Stimulated activated CD4-positive, alpha-beta T cell treated with anti-CD3 and anti-CD28 coated beads, Interleukin-12 subunit alpha, Interleukin-12 subunit beta, amount 100 ng/mL, for 4 hours (primary cell): ENCODE measurements at regions not wholly inside any gene's neighbourhood (a gene's known extent, or its start where the extent isn't known, plus 50 kb on each side); places are given as distances from the start of the nearest gene placed in this dataset.
"Not testable (repeated sequence)": the region's sequence is repeated elsewhere in the genome, so short reads cannot be mapped to it uniquely, and the experiment has no call there.

Experiments used
- DNase-seq: peaks from one replicate; pipeline ENCODE4 v3.0.0-alpha.2; 2020

GRCh38 chr15:30030345-30030744, 52.4 kb upstream of the GOLGA8J start:
- DNase-seq = no peak

- no peak for DNase-seq
Observed at GRCh38 chr15:30023798-30024295, 58.9 kb upstream of the GOLGA8J start.

GRCh38 chr15:30010746-30011145, 72.0 kb upstream of the GOLGA8J start:
- no peak for DNase-seq

- DNase-seq = no peak
Observed at GRCh38 chr15:30008156-30008555, 74.6 kb upstream of the GOLGA8J start.

DNA sequence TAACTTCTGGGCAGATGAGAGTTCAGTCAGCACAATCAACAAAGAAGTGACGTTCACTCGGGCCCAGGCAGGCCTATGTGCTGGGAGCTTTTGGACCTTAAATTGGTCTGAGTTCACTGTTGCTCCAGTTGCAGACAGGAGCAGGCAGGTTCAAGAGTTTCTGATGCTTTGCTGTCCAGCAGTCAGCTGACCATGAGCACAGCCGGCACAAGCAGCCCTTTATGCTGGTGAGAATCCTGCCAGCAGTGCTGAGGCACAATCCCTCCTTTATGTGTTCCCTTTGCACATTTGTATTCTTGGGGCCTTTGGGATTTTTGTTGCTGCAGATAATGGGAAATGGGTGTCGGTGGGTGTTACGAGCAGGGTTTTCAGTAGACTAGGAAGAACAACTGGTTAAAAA, 81.2 kb upstream of the GOLGA8J start:
- no peak for DNase-seq

- DNase-seq = no peak
Observed at GRCh38 chr15:29998033-29998432, 84.7 kb upstream of the GOLGA8J start.

DNA sequence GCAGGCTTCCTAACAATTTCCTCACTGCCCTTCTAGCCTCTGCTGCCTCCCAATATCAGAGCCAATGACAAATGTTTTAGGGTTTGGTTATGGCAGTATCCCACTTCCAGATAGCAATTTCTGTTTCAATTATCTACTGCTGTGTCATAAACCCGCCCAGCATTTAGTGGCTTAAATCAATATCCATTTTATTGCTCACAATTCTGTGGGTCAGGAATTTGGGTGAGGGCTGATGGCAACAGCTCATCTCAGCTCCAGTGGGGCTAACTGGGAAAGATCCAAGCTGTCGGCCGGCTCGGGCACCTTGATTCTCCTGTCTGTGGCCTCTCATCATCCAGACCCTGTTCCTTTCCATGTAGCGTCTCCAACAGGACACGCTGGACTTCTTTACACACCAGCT, 85.3 kb upstream of the GOLGA8J start:
- DNase-seq = no peak

- no peak for DNase-seq
Observed at GRCh38 chr15:29994284-29994683, 88.5 kb upstream of the GOLGA8J start.

GRCh38 chr15:29990954-29991353, 91.8 kb upstream of the GOLGA8J start:
- DNase-seq = no peak

DNA sequence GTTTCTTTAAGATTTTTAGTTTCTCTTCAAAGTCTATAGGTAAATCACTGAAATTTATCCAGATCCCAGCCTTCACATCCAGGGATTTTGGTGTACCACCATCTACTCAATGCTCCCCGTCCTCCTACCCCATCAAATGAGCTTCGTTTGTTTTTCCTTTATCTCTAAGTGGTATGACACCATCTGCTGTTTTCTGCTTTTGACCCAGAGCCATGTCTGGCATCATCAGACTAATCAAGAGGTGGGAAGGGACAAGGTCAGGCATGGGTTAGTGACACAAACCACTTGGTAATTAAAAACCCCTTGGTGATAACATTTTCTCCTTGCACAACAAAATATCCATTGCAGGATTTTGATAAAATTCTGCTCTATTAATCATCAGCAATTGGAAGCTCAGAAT, 92.7 kb upstream of the GOLGA8J start:
- no peak for DNase-seq

DNA sequence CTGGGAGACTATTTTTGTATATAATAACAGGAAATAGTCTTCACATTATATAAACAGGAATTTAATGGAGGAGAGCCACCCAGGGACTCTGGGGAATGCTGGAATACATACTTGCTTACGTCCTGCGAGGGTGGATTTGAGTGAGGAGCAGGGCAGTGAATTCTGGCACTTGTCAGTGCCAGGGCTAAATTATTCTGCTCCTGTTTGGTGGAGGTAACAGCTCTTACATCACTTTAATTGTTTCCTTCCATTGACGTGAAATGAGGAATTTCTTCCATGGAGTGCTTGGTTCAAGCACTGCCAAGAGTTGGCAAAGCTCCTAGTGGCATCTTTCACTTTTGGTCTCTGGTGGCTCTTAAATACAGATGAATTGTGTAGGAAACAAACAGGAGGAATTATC, 94.1 kb upstream of the GOLGA8J start:
- no peak for DNase-seq

DNA sequence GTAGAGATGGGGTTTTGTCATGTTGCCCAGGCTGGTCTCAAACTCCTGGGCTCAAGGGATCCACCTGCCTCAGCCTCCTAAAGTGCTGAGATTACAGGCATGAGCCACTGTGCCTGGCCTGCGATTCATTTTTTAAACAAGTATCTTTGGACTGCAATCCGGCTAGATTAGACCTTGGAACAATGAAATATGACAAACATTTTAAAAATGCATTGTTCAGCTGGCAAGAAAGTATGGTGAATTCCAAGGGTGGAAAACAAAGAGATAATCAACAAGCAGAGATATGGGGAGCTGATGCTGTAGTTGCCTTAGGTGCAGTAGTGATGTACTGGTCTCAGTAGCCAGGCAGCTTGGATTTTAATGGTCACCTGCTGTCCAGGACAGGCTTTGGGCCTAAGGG, 95.8 kb upstream of the GOLGA8J start:
- no peak for DNase-seq

- no peak for DNase-seq
Observed at GRCh38 chr15:29978411-29979382, 104.1 kb upstream of the GOLGA8J start.

DNA sequence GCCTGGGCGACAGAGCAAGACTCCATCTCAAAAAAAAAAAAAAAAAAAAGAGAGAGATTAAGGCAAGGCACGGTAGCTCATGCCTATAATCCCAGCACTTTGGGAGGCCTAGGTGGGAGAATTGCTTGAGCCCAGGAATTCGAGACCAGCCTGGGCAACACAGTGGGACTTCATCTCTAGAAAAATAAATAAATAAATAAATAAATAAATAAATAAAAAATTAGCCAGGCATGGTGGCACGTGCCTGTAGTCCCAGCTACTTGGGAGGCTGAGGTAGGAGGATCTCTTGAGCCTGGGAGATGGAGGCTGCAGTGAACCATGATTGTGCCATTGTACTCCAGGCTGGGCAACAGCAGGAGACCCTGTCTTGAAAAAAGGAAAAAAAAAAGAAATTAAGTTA, 108.7 kb upstream of the GOLGA8J start:
- not testable (repeated sequence) for DNase-seq

GRCh38 chr15:29972051-29972450, 110.7 kb upstream of the GOLGA8J start:
- DNase-seq = no peak

DNA sequence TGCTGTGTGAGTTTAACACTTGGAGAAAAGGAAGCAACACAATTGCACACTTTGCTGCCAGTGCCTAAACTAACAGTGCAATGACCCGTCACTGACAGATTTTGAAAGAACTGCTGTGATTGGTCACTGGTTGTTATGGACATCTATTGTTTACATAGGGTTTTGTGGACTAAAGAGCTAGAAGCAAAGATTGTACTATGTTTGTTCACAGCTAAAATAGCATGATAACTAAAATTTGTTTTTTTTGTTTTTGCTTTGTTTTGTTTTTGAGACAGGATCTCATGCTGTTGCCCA, 112.4 kb upstream of the GOLGA8J start:
- DNase-seq = no peak

GRCh38 chr15:29969562-29970401, 113.0 kb upstream of the GOLGA8J start:
- no peak for DNase-seq

DNA sequence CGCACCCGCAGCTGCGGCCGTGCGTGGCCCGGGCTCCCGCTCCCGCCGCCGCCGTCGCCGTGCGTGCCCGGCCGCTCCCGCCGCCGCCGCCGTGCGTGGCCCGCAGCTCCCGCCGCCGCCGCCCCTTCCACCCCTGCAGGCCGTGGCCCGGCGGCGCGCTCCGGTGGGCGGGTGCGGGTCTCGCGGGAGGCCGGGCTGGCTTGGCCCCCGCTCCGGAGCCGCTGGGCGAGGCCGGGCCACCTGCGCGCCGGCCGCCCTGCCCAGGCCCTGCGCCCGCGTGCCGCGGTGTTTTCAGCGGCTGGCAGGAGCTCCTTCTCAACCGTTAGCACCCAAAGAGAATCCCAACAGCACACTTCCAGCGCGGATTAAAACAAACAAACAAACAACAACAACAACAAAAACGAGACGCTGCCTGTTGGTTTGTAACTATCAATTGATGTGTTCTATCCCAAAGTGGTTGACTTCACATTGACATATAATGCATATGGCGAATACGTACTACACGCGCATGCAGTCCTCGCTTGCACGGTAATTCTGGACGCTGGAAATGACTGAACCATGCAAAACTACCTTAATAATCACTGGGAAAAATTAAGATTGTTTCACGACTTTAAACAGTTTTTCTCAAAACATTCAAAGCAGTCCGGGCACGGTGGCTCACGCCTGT, 113.7 kb upstream of the GOLGA8J start:
- no peak for DNase-seq

- no peak for DNase-seq
Observed at GRCh38 chr15:29968099-29968894, 114.5 kb upstream of the GOLGA8J start.

DNA sequence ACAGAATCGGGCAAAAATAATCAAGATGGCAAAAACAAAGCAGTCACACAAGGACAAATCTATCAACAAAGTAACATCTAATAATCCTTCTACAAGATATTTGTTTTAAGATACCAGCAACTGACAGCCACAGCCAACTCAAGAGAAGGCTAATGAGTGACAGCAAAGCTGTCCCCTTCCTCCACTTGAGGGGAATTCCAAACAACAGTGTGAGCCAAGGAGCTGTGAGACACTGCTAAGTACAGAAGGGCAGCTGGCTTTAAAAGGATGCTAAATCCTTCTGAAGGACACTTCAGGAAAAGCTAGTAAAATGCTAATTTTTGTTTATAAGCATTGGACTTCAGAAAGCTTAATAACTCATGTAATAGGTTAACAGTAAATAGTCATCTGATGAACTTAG, 120.3 kb upstream of the GOLGA8J start:
- DNase-seq = no peak

GRCh38 chr15:29959384-29960137, 123.2 kb upstream of the GOLGA8J start:
- DNase-seq = no peak

DNA sequence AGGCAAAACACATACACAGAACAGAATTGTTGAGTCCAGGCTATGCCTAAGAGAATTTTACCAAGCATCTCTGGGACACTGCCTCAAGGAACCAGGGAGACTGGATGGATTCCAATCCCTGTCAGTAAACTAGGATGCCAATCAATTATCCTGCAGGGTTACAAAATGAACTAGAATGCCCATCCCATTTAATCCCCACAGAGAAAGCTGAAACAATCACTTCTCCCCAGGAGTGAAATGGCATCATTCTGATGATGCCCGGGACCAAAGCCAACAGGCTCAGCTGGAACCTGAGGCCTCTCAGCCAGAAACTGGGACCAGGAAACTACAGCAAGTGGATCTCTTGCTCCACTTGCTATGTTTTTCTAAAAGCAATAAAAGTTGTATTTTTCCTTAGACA, 130.0 kb upstream of the TJP1 start:
- DNase-seq = no peak
